T-helper 2 cell (primary cell): ENCODE measurements at regions not wholly inside any gene's neighbourhood (a gene's known extent, or its start where the extent isn't known, plus 50 kb on each side); places are given as distances from the start of the nearest gene placed in this dataset.

Source experiments
- DNase-seq, 5 experiments: peaks; one replicate each; pipeline versions ENCODE4 v3.0.0 to v3.0.0-alpha.2; 2012 to 2022

GRCh38 chr2:2757764-2758163 is 426.7 kb upstream of the MYT1L start:
- no peak for DNase-seq

- no peak for DNase-seq
Observed at GRCh38 chr2:2756886-2757285, 425.8 kb upstream of the MYT1L start.

- DNase-seq = no peak
Observed at GRCh38 chr2:2755990-2756389, 424.9 kb upstream of the MYT1L start.

- DNase-seq = no peak
Observed at GRCh38 chr2:2754940-2755339, 423.9 kb upstream of the MYT1L start.

- no peak for DNase-seq
Observed at GRCh38 chr2:2751715-2752315, 420.7 kb upstream of the MYT1L start.

GRCh38 chr2:2750867-2751714 is 420.0 kb upstream of the MYT1L start:
- no peak for DNase-seq

- no peak for DNase-seq
Observed at GRCh38 chr2:2749206-2749598, 418.1 kb upstream of the MYT1L start.

GRCh38 chr2:2748399-2749205 is 417.5 kb upstream of the MYT1L start:
- no peak for DNase-seq

- no peak for DNase-seq
Observed at GRCh38 chr2:2747797-2748301, 416.8 kb upstream of the MYT1L start.

- DNase-seq = no peak
Observed at GRCh38 chr2:2746731-2747130, 415.7 kb upstream of the MYT1L start.

GRCh38 chr2:2744958-2745715 is 414.1 kb upstream of the MYT1L start:
- no peak for DNase-seq

GRCh38 chr2:2744107-2744506 is 413.0 kb upstream of the MYT1L start:
- DNase-seq = no peak

GRCh38 chr2:2743164-2743571 is 412.1 kb upstream of the MYT1L start:
- DNase-seq = no peak

GRCh38 chr2:2742726-2743125 is 411.7 kb upstream of the MYT1L start:
- DNase-seq = no peak

- DNase-seq = no peak
Observed at GRCh38 chr2:2740238-2740775, 409.2 kb upstream of the MYT1L start.

GRCh38 chr2:2739231-2739795 is 408.2 kb upstream of the MYT1L start:
- no peak for DNase-seq

GRCh38 chr2:2738684-2739083 is 407.6 kb upstream of the MYT1L start:
- DNase-seq = no peak

- no peak for DNase-seq
Observed at GRCh38 chr2:2738276-2738675, 407.2 kb upstream of the MYT1L start.

- no peak for DNase-seq
Observed at GRCh38 chr2:2735041-2735440, 404.0 kb upstream of the MYT1L start.

GRCh38 chr2:2734308-2734707 is 403.2 kb upstream of the MYT1L start:
- DNase-seq = no peak

- DNase-seq = no peak
Observed at GRCh38 chr2:2733818-2734217, 402.7 kb upstream of the MYT1L start.
